ENCODE measurements at regions not wholly inside any gene's neighbourhood (a gene's known extent, or its start where the extent isn't known, plus 50 kb on each side); places are given as distances from the start of the nearest gene placed in this dataset.

DNA sequence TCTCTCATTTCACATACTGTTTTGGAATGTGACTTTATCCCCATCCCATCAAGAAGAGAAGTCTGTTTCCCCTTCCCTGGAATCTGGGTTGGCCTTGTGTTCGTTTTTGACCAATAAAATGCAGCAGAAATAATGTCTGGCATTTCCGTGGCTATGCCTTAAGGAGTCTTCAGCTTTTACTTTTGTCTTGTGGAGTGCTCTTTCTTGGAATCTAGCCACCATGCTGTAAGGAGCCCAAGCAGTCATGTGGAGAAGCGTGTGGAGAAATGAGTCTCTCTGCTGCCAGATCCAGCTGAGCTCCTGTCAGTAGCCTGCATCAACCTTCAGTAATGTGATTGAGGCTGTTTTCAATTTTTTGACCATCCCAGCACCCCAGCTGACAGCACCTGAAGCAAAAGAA lies 84.4 kb upstream of the ARMCX2 start:
- TF ChIP-seq POLR2AphosphoS5 (IDR thresholded peaks at IDR 0.05) (no peak), POLR2A (IDR thresholded peaks at IDR 0.05; ENCODE audit: low read depth) (no peak), EP300 (IDR thresholded peaks at IDR 0.05) (no peak)
- TF ChIP-seq, protein P1, sequence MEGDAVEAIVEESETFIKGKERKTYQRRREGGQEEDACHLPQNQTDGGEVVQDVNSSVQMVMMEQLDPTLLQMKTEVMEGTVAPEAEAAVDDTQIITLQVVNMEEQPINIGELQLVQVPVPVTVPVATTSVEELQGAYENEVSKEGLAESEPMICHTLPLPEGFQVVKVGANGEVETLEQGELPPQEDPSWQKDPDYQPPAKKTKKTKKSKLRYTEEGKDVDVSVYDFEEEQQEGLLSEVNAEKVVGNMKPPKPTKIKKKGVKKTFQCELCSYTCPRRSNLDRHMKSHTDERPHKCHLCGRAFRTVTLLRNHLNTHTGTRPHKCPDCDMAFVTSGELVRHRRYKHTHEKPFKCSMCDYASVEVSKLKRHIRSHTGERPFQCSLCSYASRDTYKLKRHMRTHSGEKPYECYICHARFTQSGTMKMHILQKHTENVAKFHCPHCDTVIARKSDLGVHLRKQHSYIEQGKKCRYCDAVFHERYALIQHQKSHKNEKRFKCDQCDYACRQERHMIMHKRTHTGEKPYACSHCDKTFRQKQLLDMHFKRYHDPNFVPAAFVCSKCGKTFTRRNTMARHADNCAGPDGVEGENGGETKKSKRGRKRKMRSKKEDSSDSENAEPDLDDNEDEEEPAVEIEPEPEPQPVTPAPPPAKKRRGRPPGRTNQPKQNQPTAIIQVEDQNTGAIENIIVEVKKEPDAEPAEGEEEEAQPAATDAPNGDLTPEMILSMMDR (IDR thresholded peaks at IDR 0.05), result no peak
